Endothelial cell of umbilical vein (primary cell): ENCODE measurements at regions not wholly inside any gene's neighbourhood (a gene's known extent, or its start where the extent isn't known, plus 50 kb on each side); places are given as distances from the start of the nearest gene placed in this dataset.

Source experiments
- BruUV-seq: library from RNA; stranded (reverse); fragments of 400-500 nt; replicated peaks from 2 replicates; lab custom pipeline; 2021; lab: Mats Ljungman, UMichigan
- CTCF ChIA-PET: fragments of 300-600, 350-600 bp; sonication (Branson Sonifier 250); formaldehyde crosslinking; loops from one replicate; lab custom pipeline; 2021; ENCODE audit warnings: antibody characterized with exemption, inconsistent platforms; lab: Charles Lee
- POLR2A ChIA-PET: fragments of 300-600, 350-600 bp; sonication (Branson Sonifier 250); formaldehyde crosslinking; loops from one replicate; lab custom pipeline; 2021; ENCODE audit warnings: antibody characterized with exemption, inconsistent platforms; lab: Charles Lee
- DNase-seq: peaks from one replicate; pipeline ENCODE4 v3.0.0-alpha.2; 2011; ENCODE audit warnings: low read depth, low spot score
- FAIRE-seq: peaks from 2 replicates; lab custom pipeline; 2011; peaks lifted over from hg19 to GRCh38; lab: Jason Lieb, UNC
- H2AFZ ChIP-seq: 2 replicates; pipeline ENCODE4 v1.6.0; 2012; ENCODE audit warnings: low read depth, low read length, control low read depth, inconsistent platforms
- H3K27ac ChIP-seq: 2 replicates; pipeline ENCODE4 v1.5.1; 2011; ENCODE audit warnings: low read depth, mild to moderate bottlenecking, control low read depth, low read length, moderate library complexity; ENCODE audit not compliant: insufficient read depth
- H3K27me3 ChIP-seq, 2 experiments: 2 replicates each; pipeline versions ENCODE4 v1.6.0 to v1.6.1; 2011; ENCODE audit warnings: low read length in 2 of 2, mixed read lengths in 1 of 2; ENCODE audit not compliant: control insufficient read depth in 2 of 2, insufficient read depth in 2 of 2
- H3K36me3 ChIP-seq, 2 experiments: 2 replicates in 1 of 2; 3 replicates in 1 of 2; pipeline ENCODE4 v1.5.1; 2011; ENCODE audit warnings: low read length in 2 of 2, mild to moderate bottlenecking in 1 of 2, moderate library complexity in 1 of 2; ENCODE audit not compliant: control insufficient read depth in 2 of 2, insufficient read depth in 2 of 2; ENCODE audit errors: extremely low read depth in 1 of 2
- H3K4me1 ChIP-seq: 3 replicates; pipeline ENCODE4 v1.5.1; 2011; ENCODE audit warnings: mild to moderate bottlenecking, low read length; ENCODE audit not compliant: control insufficient read depth, insufficient read depth; ENCODE audit errors: extremely low read depth
- H3K4me2 ChIP-seq: 2 replicates; pipeline ENCODE4 v1.6.1; 2011; ENCODE audit warnings: low read length, control low read depth, mixed read lengths; ENCODE audit not compliant: insufficient read depth
- H3K4me3 ChIP-seq, 3 experiments: fragments of 200-600 bp in 1 of 3; sonication (generic), shearing (Covaris generic) in 1 of 3; replicated peaks in 1 of 3; 2 replicates each; pipeline ENCODE4 v1.5.1; 2011 to 2016; ENCODE audit warnings: control low read depth in 3 of 3, low read length in 3 of 3, mild to moderate bottlenecking in 2 of 3, inconsistent platforms in 1 of 3, low read depth in 1 of 3, moderate library complexity in 1 of 3; ENCODE audit not compliant: insufficient read depth in 1 of 3
- H3K79me2 ChIP-seq: 2 replicates; pipeline ENCODE4 v1.6.0; 2012; ENCODE audit warnings: low read length, inconsistent platforms; ENCODE audit not compliant: control insufficient read depth, insufficient read depth
- H3K9ac ChIP-seq: replicated peaks from 2 replicates; pipeline ENCODE3; 2011; ENCODE audit warnings: low read length, control low read depth; ENCODE audit not compliant: insufficient read depth; ENCODE audit errors: extremely low read depth
- H3K9me1 ChIP-seq: replicated peaks from 3 replicates; pipeline ENCODE4 v1.6.0; 2011; ENCODE audit warnings: mild to moderate bottlenecking, low read length; ENCODE audit not compliant: control insufficient read depth, insufficient read depth; ENCODE audit errors: extremely low read depth
- H3K9me3 ChIP-seq: replicated peaks from 2 replicates; pipeline ENCODE4 v1.5.1; 2012; ENCODE audit warnings: low read length, inconsistent platforms; ENCODE audit not compliant: control insufficient read depth, insufficient read depth
- H4K20me1 ChIP-seq: replicated peaks from 2 replicates; pipeline ENCODE3; 2011; ENCODE audit warnings: mild to moderate bottlenecking, low read length; ENCODE audit not compliant: control insufficient read depth, insufficient read depth; ENCODE audit errors: extremely low read depth
- EZH2 ChIP-seq: IDR thresholded peaks from 2 replicates; pipeline ENCODE4 v1.6.1; 2012; ENCODE audit warnings: borderline replicate concordance, low read depth, mild to moderate bottlenecking, moderate library complexity, low read length, inconsistent platforms; ENCODE audit not compliant: severe bottlenecking
- GATA2 ChIP-seq: IDR thresholded peaks from 2 replicates; pipeline ENCODE4 v1.7.0; 2011; ENCODE audit warnings: low read depth, mild to moderate bottlenecking, moderate library complexity, mixed read lengths, low read length; ENCODE audit not compliant: insufficient read length, insufficient read depth
- JUN ChIP-seq: IDR thresholded peaks from 2 replicates; pipeline ENCODE4 v1.6.1; 2011; ENCODE audit warnings: borderline replicate concordance, low read depth; ENCODE audit not compliant: insufficient read length, insufficient read depth
- MAX ChIP-seq: IDR thresholded peaks from 2 replicates; pipeline ENCODE4 v1.6.1; 2011; ENCODE audit not compliant: insufficient read depth, insufficient read length
- MYC ChIP-seq: IDR thresholded peaks from one replicate; pipeline ENCODE4 v1.6.1; 2011; ENCODE audit warnings: mild to moderate bottlenecking, low read depth, low read length
- POLR2A ChIP-seq: IDR thresholded peaks from 2 replicates; pipeline ENCODE4 v1.6.1; 2012; ENCODE audit warnings: low read depth, mild to moderate bottlenecking, control low read depth, low read length
- POLR2AphosphoS5 ChIP-seq: IDR thresholded peaks from 2 replicates; pipeline ENCODE4 v1.6.1; 2012; ENCODE audit warnings: low read depth, mild to moderate bottlenecking, control low read depth, low read length, moderate library complexity; ENCODE audit not compliant: insufficient read depth
- dilution Hi-C: fragments of 300-500 bp; cut with MboI; formaldehyde crosslinking; loops from one replicate; pipeline ENCODE4 v1.15.0; 2019; ENCODE audit warnings: low sequenced_read_pairs; ENCODE audit not compliant: extremely low pct_ligation_motif_present
- intact Hi-C: fragments of 100-400 bp; cut with micrococcal nuclease; formaldehyde crosslinking; loops from one replicate; pipeline ENCODE4 v1.10.0; 2022
- TF ChIP-seq, protein P1 (sequence below), 2 donors: IDR thresholded peaks; 1 replicate in 1 of 2; 2 replicates in 1 of 2; pipeline ENCODE4 v1.5.1; 2011; ENCODE audit warnings: low read length in 2 of 2, mild to moderate bottlenecking in 2 of 2, moderate library complexity in 2 of 2, control low read depth in 1 of 2, inconsistent platforms in 1 of 2, low read depth in 1 of 2; ENCODE audit not compliant: insufficient read depth in 1 of 2; ENCODE audit errors: extremely low read depth in 1 of 2

DNA sequence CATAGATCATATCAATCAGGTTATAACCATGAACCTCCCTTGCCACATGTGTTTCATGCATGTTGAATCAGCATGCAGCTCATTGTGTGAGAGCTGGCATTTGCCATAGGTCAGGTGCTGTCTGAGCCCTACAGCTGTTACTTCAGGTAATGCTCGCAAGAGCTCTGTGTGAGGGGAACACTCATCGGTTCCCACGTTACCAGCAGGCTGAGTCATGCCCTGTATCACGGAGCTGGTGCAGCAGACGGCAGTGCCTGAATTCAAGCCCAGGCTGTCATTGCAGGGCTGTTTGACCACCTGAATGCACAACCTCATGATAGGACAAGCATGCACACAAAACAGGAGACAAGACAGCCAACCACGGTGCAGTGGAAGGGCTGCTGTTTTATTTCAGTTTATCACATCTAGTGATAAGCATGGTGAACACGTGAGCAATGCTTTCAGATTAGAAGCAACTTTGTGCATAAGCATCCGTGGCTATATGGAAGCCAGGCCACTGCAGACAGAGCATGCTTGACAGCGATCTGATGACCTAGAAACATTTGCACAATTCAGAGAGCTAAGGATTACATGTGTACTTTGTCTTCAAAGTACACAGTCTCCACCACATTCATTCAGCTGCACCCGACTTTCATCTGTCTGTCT lies 56.4 kb upstream of the PFKP start:
- Histone ChIP-seq H3K4me1 (no peaks in the 10 kb centered on the region), H3K9me3 (no peaks in the 10 kb centered on the region), H3K9me1 (no peaks in the 10 kb centered on the region), H3K27ac (no peak overlapping the region), H2AFZ (no peak overlapping the region), H4K20me1 (no peaks in the 10 kb centered on the region), H3K27me3 (peaks cover 0 to 6% of the 10 kb centered on the region in 2 experiments), H3K9ac (no peak overlapping the region), H3K79me2 (no peaks in the 10 kb centered on the region), H3K4me3 (no peak overlapping the region), H3K36me3 (no peaks in the 10 kb centered on the region), H3K4me2 (no peak overlapping the region)
- no peak for TF ChIP-seq JUN
- TF ChIP-seq, protein P1, sequence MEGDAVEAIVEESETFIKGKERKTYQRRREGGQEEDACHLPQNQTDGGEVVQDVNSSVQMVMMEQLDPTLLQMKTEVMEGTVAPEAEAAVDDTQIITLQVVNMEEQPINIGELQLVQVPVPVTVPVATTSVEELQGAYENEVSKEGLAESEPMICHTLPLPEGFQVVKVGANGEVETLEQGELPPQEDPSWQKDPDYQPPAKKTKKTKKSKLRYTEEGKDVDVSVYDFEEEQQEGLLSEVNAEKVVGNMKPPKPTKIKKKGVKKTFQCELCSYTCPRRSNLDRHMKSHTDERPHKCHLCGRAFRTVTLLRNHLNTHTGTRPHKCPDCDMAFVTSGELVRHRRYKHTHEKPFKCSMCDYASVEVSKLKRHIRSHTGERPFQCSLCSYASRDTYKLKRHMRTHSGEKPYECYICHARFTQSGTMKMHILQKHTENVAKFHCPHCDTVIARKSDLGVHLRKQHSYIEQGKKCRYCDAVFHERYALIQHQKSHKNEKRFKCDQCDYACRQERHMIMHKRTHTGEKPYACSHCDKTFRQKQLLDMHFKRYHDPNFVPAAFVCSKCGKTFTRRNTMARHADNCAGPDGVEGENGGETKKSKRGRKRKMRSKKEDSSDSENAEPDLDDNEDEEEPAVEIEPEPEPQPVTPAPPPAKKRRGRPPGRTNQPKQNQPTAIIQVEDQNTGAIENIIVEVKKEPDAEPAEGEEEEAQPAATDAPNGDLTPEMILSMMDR (IDR thresholded peaks at IDR 0.05; ENCODE audit: extremely low read depth in 1 of 2, insufficient read depth in 1 of 2, low read depth in 1 of 2, low read length in 2 of 2): no peak
- no peak for TF ChIP-seq EZH2
- TF ChIP-seq POLR2AphosphoS5: no peak
- no peak for TF ChIP-seq GATA2
- TF ChIP-seq MYC: no peak
- dilution Hi-C loops: no loop called here
- DNase-seq (no peak), FAIRE-seq (no peak)
- intact Hi-C loops: no loop called here
- ChIA-PET POLR2A (no interaction called here), CTCF (no interaction called here)
- no TSS peak for BruUV-seq

- Histone ChIP-seq H3K27me3 (peaks cover 0 to 8% of the 10 kb centered on the region in 2 experiments), H3K9me3 (no peaks in the 10 kb centered on the region), H3K9me1 (no peaks in the 10 kb centered on the region), H3K4me3 (no peak overlapping the region), H4K20me1 (no peaks in the 10 kb centered on the region), H3K4me1 (no peaks in the 10 kb centered on the region), H3K79me2 (no peaks in the 10 kb centered on the region), H3K27ac (no peak overlapping the region), H3K9ac (no peak overlapping the region), H3K4me2 (no peak overlapping the region), H2AFZ (no peak overlapping the region), H3K36me3 (no peaks in the 10 kb centered on the region)
- DNase-seq: no peak
- BruUV-seq: no TSS peak
- FAIRE-seq: no peak
- ChIA-PET POLR2A (no interaction called here), CTCF (no interaction called here)
- intact Hi-C loops (no loop called here), dilution Hi-C loops (no loop called here)
- TF ChIP-seq POLR2A: no peak
- no peak for TF ChIP-seq MAX
- no peak for TF ChIP-seq POLR2AphosphoS5
These were observed 57.0 kb upstream of the PFKP start for GRCh38 chr10:3010334-3010733.
